K562 (cell line): ENCODE measurements at regions not wholly inside any gene's neighbourhood (a gene's known extent, or its start where the extent isn't known, plus 50 kb on each side); places are given as distances from the start of the nearest gene placed in this dataset.

Source experiments
- ATAC-seq: fragments of 200-7000 bp; cut with Tn5 transposase; 3 replicates; pipeline ENCODE4 v1.9.1; 2020; ENCODE audit warnings: moderate library complexity
- BruUV-seq: library from RNA; stranded (reverse); fragments of 400-500 nt; replicated peaks from 2 replicates; lab custom pipeline; 2021; lab: Mats Ljungman, UMichigan
- CTCF ChIA-PET: fragments of 300-600 bp; formaldehyde crosslinking; extraction: SDS; loops from one replicate; lab custom pipeline; 2021; ENCODE audit warnings: low intra/inter-chr PET ratio; lab: Yijun Ruan, JAX
- POLR2A ChIA-PET: fragments of 300-600, 350-650 bp; sonication (Branson Sonifier 250); formaldehyde crosslinking; extraction: SDS; loops from one replicate; lab custom pipeline; 2021; ENCODE audit warnings: antibody characterized with exemption, inconsistent platforms; lab: Yijun Ruan, JAX
- DNase-seq, 4 experiments: peaks; one replicate each; pipeline versions ENCODE4 v3.0.0 to v3.0.0-alpha.2; 2011 to 2018; ENCODE audit warnings: low spot score in 3 of 4, mixed read lengths in 3 of 4; ENCODE audit errors: extremely low read depth in 1 of 4
- FAIRE-seq: peaks from 2 replicates; lab custom pipeline; 2011; peaks lifted over from hg19 to GRCh38; lab: Jason Lieb, UNC
- H2AFZ ChIP-seq: 2 replicates; pipeline ENCODE4 v1.6.0; 2011; ENCODE audit warnings: low read depth, low read length, control low read depth, inconsistent platforms
- H3K27ac ChIP-seq: fragments of 200-600 bp; 3 replicates; pipeline ENCODE4 v1.8.0; 2011; ENCODE audit warnings: low read depth, mild to moderate bottlenecking, control low read depth, inconsistent platforms, low read length, moderate library complexity, mixed read lengths; ENCODE audit errors: extremely low read depth
- H3K27me3 ChIP-seq, 2 experiments: fragments of 300-600 bp in 1 of 2; 2 replicates in 1 of 2; 3 replicates in 1 of 2; pipeline versions ENCODE4 v1.6.0 to v1.8.0; 2011; ENCODE audit warnings: inconsistent platforms in 2 of 2, low read length in 2 of 2, mild to moderate bottlenecking in 1 of 2, mixed read lengths in 1 of 2, moderate library complexity in 1 of 2; ENCODE audit not compliant: control insufficient read depth in 2 of 2, insufficient read depth in 2 of 2
- H3K36me3 ChIP-seq: fragments of 300-600 bp; 3 replicates; pipeline ENCODE4 v1.8.0; 2011; ENCODE audit warnings: mild to moderate bottlenecking, low read length, inconsistent platforms; ENCODE audit not compliant: control insufficient read depth, insufficient read depth
- H3K4me1 ChIP-seq, 2 experiments: fragments of 200-600 bp in 1 of 2; replicated peaks in 1 of 2; 2 replicates in 1 of 2; 3 replicates in 1 of 2; pipeline versions ENCODE4 v1.5.1 to v1.8.0; 2011; ENCODE audit warnings: inconsistent platforms in 2 of 2, low read length in 2 of 2, mild to moderate bottlenecking in 1 of 2, mixed read lengths in 1 of 2, moderate library complexity in 1 of 2; ENCODE audit not compliant: control insufficient read depth in 2 of 2, insufficient read depth in 2 of 2
- H3K4me2 ChIP-seq: 2 replicates; pipeline ENCODE4 v1.6.1; 2011; ENCODE audit warnings: low read length, control low read depth, inconsistent platforms, mixed read lengths; ENCODE audit not compliant: insufficient read depth
- H3K4me3 ChIP-seq: fragments of 200-600 bp; sonication (generic), shearing (Covaris generic); 2 replicates; pipeline ENCODE4 v1.5.1; 2016; ENCODE audit warnings: control low read depth, inconsistent platforms
- H3K79me2 ChIP-seq: fragments of 200-600 bp; 3 replicates; pipeline ENCODE4 v1.8.0; 2011; ENCODE audit warnings: low read length, inconsistent platforms; ENCODE audit not compliant: control insufficient read depth, insufficient read depth
- H3K9ac ChIP-seq, 2 experiments: 2 replicates each; pipeline versions ENCODE4 v1.6.0 to v1.6.1; 2011; ENCODE audit warnings: low read depth in 2 of 2, low read length in 2 of 2, control low read depth in 1 of 2, inconsistent platforms in 1 of 2, mild to moderate bottlenecking in 1 of 2, mixed read lengths in 1 of 2; ENCODE audit not compliant: insufficient read depth in 1 of 2
- H3K9me1 ChIP-seq: one replicate; pipeline ENCODE4 v1.6.0; 2011; ENCODE audit warnings: inconsistent platforms, mild to moderate bottlenecking, low read length, moderate library complexity; ENCODE audit not compliant: control insufficient read depth, insufficient read depth
- H3K9me3 ChIP-seq: replicated peaks from 2 replicates; pipeline ENCODE4 v1.5.1; 2011; ENCODE audit warnings: low read depth, low read length, inconsistent platforms; ENCODE audit not compliant: control insufficient read depth, insufficient read depth
- H4K20me1 ChIP-seq: replicated peaks from 2 replicates; pipeline ENCODE4 v1.6.1; 2011; ENCODE audit warnings: low read length, inconsistent platforms, mixed read lengths; ENCODE audit not compliant: control insufficient read depth, insufficient read depth
- HIVEP1 ChIP-seq: fragments of 250-450 bp; sonication (Bioruptor Pico); IDR thresholded peaks from 2 replicates; pipeline ENCODE4 v1.4.0; 2020; ENCODE audit warnings: mild to moderate bottlenecking
- HNRNPL ChIP-seq: fragments of 200-400 bp; formaldehyde crosslinking; IDR thresholded peaks from 2 replicates; pipeline ENCODE4 v1.6.1; 2017; ENCODE audit warnings: low read depth, mild to moderate bottlenecking, low read length
- IFI16 ChIP-seq: fragments of 250-450 bp; sonication (Bioruptor Pico); IDR thresholded peaks from 2 replicates; pipeline ENCODE4 v2.1.2; 2022; ENCODE audit warnings: mild to moderate bottlenecking, inconsistent platforms
- KLF16 ChIP-seq: IDR thresholded peaks from 2 replicates; pipeline ENCODE4 v1.6.1; 2016; ENCODE audit warnings: antibody characterized with exemption
- SETDB1 ChIP-seq: IDR thresholded peaks from one replicate; pipeline ENCODE4 v1.6.1; 2012; ENCODE audit warnings: low read length, control low read depth, inconsistent platforms
- ZFP30 ChIP-seq: fragments of 250-450 bp; sonication (Bioruptor Pico); IDR thresholded peaks from 2 replicates; pipeline ENCODE4 v1.8.0; 2022; ENCODE audit warnings: moderate library complexity, mild to moderate bottlenecking, inconsistent platforms, borderline replicate concordance
- ZNF165 ChIP-seq: fragments of 250-450 bp; sonication (Bioruptor Pico); IDR thresholded peaks from 2 replicates; pipeline ENCODE4 v1.4.0; 2020; ENCODE audit warnings: borderline replicate concordance
- WGBS: fragments of 100-300 bp; shearing (Covaris generic); methylation state at CpG from one replicate; pipeline ENCODE4 v1.1.6; 2016; ENCODE audit warnings: low coverage, mixed read lengths; ENCODE audit not compliant: insufficient coverage; ENCODE audit errors: missing lambda C conversion rate; 5-methylcytosine and 5-hydroxymethylcytosine counted together
- in situ Hi-C: fragments of 300-500 bp; cut with MboI; formaldehyde crosslinking; loops from 4 replicates; pipeline ENCODE4 v1.15.0; 2018; ENCODE audit warnings: inconsistent platforms, mixed read lengths
- intact Hi-C: fragments of 100-400 bp; cut with micrococcal nuclease; formaldehyde crosslinking; loops from 2 replicates; pipeline ENCODE4 v1.14.2; 2022
- TF ChIP-seq, protein P1 (sequence below): fragments of 450-650 bp; formaldehyde crosslinking; IDR thresholded peaks from 2 replicates; pipeline ENCODE4 v1.4.0; 2020; ENCODE audit warnings: mild to moderate bottlenecking, moderate library complexity
- TF ChIP-seq, protein P2 (sequence below): sonication (generic); formaldehyde crosslinking; IDR thresholded peaks from 2 replicates; pipeline ENCODE4 v1.8.1; 2023; ENCODE audit warnings: mild to moderate bottlenecking, missing genetic modification reagents
- TF ChIP-seq, protein P3 (sequence below), 2 experiments: fragments of 450-650 bp; IDR thresholded peaks; 2 replicates each; pipeline ENCODE4 v1.6.1; 2016
- TF ChIP-seq, protein P4 (sequence below): sonication (generic); formaldehyde crosslinking; IDR thresholded peaks from 2 replicates; pipeline ENCODE4 v1.8.0; 2022; ENCODE audit warnings: missing genetic modification reagents, mild to moderate bottlenecking, moderate library complexity, borderline replicate concordance

DNA sequence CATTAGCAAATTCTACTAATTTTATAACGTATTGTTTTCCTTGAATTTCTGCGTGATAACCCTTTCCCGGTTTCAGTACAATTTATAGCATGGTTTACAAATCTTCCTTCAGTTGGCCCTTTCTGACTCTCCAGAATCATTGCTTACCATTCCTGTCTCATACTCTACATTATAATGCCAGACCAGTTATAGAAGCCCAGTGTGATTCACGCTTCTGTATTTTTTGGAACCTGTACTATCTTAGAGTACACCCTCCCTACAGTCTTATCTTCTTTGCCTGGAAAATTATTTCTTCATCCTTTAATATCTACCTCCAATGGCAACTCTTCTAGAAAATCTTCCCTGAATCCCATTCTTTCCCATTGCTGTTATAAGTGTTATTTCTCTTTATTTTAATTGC is 391.6 kb upstream of the SYT4 start:
- no peak for ATAC-seq
- Histone ChIP-seq H3K4me2 (no peak overlapping the region), H3K9me3 (no peaks in the 10 kb centered on the region), H4K20me1 (no peaks in the 10 kb centered on the region), H3K27me3 (no peaks in the 10 kb centered on the region), H3K79me2 (no peaks in the 10 kb centered on the region), H3K27ac (no peak overlapping the region), H2AFZ (no peak overlapping the region), H3K9me1 (no peaks in the 10 kb centered on the region), H3K4me3 (no peak overlapping the region), H3K9ac (no peak overlapping the region), H3K36me3 (no peaks in the 10 kb centered on the region), H3K4me1 (no peaks in the 10 kb centered on the region)
- 0% methylated on average over 4 of the region's 4 CpGs for WGBS
- no peak for FAIRE-seq
- in situ Hi-C loops (no loop called here), intact Hi-C loops (no loop called here)
- no peak for DNase-seq
- ChIA-PET CTCF (no interaction called here), POLR2A (no interaction called here)
- TF ChIP-seq IFI16 (CRISPR knock-in tag) (no peak), ZNF165 (no peak), HNRNPL (no peak), KLF16 (no peak)
- TF ChIP-seq, protein P1, sequence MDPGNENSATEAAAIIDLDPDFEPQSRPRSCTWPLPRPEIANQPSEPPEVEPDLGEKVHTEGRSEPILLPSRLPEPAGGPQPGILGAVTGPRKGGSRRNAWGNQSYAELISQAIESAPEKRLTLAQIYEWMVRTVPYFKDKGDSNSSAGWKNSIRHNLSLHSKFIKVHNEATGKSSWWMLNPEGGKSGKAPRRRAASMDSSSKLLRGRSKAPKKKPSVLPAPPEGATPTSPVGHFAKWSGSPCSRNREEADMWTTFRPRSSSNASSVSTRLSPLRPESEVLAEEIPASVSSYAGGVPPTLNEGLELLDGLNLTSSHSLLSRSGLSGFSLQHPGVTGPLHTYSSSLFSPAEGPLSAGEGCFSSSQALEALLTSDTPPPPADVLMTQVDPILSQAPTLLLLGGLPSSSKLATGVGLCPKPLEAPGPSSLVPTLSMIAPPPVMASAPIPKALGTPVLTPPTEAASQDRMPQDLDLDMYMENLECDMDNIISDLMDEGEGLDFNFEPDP (CRISPR knock-in tag) = no peak
- no TSS peak for BruUV-seq

DNA sequence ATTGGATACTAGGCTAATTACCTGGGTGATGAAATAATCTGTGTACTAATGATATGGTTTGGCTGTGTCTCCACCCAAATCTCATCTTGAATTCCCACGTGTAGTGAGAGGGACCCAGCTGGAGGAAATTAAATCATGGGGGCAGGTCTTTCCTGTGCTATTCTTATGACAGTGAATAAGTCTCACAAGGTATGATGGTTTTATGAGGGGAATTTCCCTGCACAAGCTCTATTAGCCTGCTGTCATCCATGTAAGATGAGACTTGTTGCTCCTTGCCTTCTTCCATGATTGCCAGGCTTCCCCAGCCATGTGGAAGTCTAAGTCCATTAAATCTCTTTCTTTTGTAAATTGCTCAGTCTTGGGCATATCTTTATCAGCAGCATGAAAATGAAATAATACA is 394.1 kb upstream of the SYT4 start:
- intact Hi-C loops (no loop called here), in situ Hi-C loops (no loop called here)
- ATAC-seq = no peak
- H2AFZ ChIP-seq = no peak overlapping the region
- H4K20me1 ChIP-seq = no peaks in the 10 kb centered on the region
- WGBS = 0% methylated on average over 1 of the region's 1 CpG
- ChIA-PET CTCF (no interaction called here), POLR2A (no interaction called here)
- H3K27me3 ChIP-seq = no peaks in the 10 kb centered on the region
- FAIRE-seq = no peak
- H3K9ac ChIP-seq = no peak overlapping the region
- no peak overlapping the region for H3K4me3 ChIP-seq
- DNase-seq = no peak
- BruUV-seq = no TSS peak
- no peak overlapping the region for H3K27ac ChIP-seq
- no peaks in the 10 kb centered on the region for H3K79me2 ChIP-seq
- H3K4me2 ChIP-seq = no peak overlapping the region
- no peaks in the 10 kb centered on the region for H3K9me3 ChIP-seq
- no peaks in the 10 kb centered on the region for H3K4me1 ChIP-seq
- H3K9me1 ChIP-seq = no peaks in the 10 kb centered on the region
- H3K36me3 ChIP-seq = no peaks in the 10 kb centered on the region
- no peak for TF ChIP-seq ZFP30
- no peak for TF ChIP-seq SETDB1
- TF ChIP-seq, protein P2, sequence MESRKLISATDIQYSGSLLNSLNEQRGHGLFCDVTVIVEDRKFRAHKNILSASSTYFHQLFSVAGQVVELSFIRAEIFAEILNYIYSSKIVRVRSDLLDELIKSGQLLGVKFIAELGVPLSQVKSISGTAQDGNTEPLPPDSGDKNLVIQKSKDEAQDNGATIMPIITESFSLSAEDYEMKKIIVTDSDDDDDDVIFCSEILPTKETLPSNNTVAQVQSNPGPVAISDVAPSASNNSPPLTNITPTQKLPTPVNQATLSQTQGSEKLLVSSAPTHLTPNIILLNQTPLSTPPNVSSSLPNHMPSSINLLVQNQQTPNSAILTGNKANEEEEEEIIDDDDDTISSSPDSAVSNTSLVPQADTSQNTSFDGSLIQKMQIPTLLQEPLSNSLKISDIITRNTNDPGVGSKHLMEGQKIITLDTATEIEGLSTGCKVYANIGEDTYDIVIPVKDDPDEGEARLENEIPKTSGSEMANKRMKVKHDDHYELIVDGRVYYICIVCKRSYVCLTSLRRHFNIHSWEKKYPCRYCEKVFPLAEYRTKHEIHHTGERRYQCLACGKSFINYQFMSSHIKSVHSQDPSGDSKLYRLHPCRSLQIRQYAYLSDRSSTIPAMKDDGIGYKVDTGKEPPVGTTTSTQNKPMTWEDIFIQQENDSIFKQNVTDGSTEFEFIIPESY (CRISPR knock-in tag) = no peak
- no peak for TF ChIP-seq HIVEP1
- TF ChIP-seq, protein P3, sequence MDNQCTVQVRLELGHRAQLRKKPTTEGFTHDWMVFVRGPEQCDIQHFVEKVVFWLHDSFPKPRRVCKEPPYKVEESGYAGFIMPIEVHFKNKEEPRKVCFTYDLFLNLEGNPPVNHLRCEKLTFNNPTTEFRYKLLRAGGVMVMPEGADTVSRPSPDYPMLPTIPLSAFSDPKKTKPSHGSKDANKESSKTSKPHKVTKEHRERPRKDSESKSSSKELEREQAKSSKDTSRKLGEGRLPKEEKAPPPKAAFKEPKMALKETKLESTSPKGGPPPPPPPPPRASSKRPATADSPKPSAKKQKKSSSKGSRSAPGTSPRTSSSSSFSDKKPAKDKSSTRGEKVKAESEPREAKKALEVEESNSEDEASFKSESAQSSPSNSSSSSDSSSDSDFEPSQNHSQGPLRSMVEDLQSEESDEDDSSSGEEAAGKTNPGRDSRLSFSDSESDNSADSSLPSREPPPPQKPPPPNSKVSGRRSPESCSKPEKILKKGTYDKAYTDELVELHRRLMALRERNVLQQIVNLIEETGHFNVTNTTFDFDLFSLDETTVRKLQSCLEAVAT (IDR thresholded peaks at IDR 0.05) = no peak
- TF ChIP-seq, protein P4, sequence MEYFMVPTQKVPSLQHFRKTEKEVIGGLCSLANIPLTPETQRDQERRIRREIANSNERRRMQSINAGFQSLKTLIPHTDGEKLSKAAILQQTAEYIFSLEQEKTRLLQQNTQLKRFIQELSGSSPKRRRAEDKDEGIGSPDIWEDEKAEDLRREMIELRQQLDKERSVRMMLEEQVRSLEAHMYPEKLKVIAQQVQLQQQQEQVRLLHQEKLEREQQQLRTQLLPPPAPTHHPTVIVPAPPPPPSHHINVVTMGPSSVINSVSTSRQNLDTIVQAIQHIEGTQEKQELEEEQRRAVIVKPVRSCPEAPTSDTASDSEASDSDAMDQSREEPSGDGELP (CRISPR knock-in tag) = no peak
